PC-9 (cell line): ENCODE measurements at regions not wholly inside any gene's neighbourhood (a gene's known extent, or its start where the extent isn't known, plus 50 kb on each side); places are given as distances from the start of the nearest gene placed in this dataset.

ENCODE experiments used
- BruUV-seq: library from RNA; stranded (reverse); fragments of 400-500 nt; replicated peaks from 2 replicates; lab custom pipeline; 2021; lab: Mats Ljungman, UMichigan
- CTCF ChIA-PET: fragments of 300-600 bp; sonication (Branson Sonifier 250); formaldehyde crosslinking; loops from one replicate; lab custom pipeline; 2022; ENCODE audit warnings: antibody characterized with exemption; lab: Charles Lee
- POLR2A ChIA-PET: fragments of 300-600 bp; sonication (Branson Sonifier 250); formaldehyde crosslinking; loops from one replicate; lab custom pipeline; 2022; ENCODE audit warnings: antibody characterized with exemption; ENCODE audit not compliant: unreplicated experiment; lab: Charles Lee
- DNase-seq, 2 experiments: peaks; one replicate each; pipeline versions ENCODE4 v3.0.0 to v3.0.0-alpha.2; 2015 to 2022; ENCODE audit warnings: mixed read lengths in 1 of 2
- H2AFZ ChIP-seq: fragments of 200-600 bp; sonication (generic); 2 replicates; pipeline ENCODE4 v1.8.1; 2017; ENCODE audit warnings: antibody characterized with exemption
- H3F3A ChIP-seq: fragments of 200-600 bp; sonication (generic); 2 replicates; pipeline ENCODE4 v1.8.1; 2017; ENCODE audit warnings: antibody characterized with exemption, mild to moderate bottlenecking, low read depth; ENCODE audit not compliant: insufficient read depth
- H3K27ac ChIP-seq: fragments of 200-600 bp; sonication (generic); 2 replicates; pipeline ENCODE4 v1.6.1; 2016; ENCODE audit warnings: mixed run types
- H3K27me3 ChIP-seq: fragments of 200-600 bp; sonication (generic); 2 replicates; pipeline ENCODE4 v1.6.1; 2016; ENCODE audit warnings: low read depth, mixed run types; ENCODE audit not compliant: insufficient read depth
- H3K36me3 ChIP-seq: fragments of 200-600 bp; sonication (generic); 2 replicates; pipeline ENCODE4 v1.6.1; 2016; ENCODE audit warnings: low read depth, mixed run types
- H3K4me1 ChIP-seq: fragments of 200-600 bp; sonication (generic); replicated peaks from 2 replicates; pipeline ENCODE4 v1.6.1; 2016; ENCODE audit warnings: mixed run types; ENCODE audit not compliant: insufficient read depth
- H3K4me2 ChIP-seq: fragments of 200-600 bp; sonication (generic); 2 replicates; pipeline ENCODE4 v1.6.1; 2017; ENCODE audit warnings: mixed run types
- H3K4me3 ChIP-seq: fragments of 200-600 bp; sonication (generic); 2 replicates; pipeline ENCODE4 v1.6.1; 2016; ENCODE audit warnings: mixed run types
- H3K79me2 ChIP-seq: fragments of 200-600 bp; sonication (generic); 2 replicates; pipeline ENCODE4 v1.6.1; 2017; ENCODE audit warnings: low read depth, mixed run types
- H3K9me2 ChIP-seq: fragments of 200-600 bp; sonication (generic); 2 replicates; pipeline ENCODE4 v1.8.1; 2017; ENCODE audit warnings: mild to moderate bottlenecking; ENCODE audit not compliant: insufficient read depth
- H3K9me3 ChIP-seq: fragments of 200-600 bp; sonication (generic); 2 replicates; pipeline ENCODE4 v1.8.1; 2016; ENCODE audit warnings: low read depth; ENCODE audit not compliant: insufficient read depth
- H4K20me1 ChIP-seq: fragments of 200-600 bp; sonication (generic); 2 replicates; pipeline ENCODE4 v1.8.1; 2017; ENCODE audit not compliant: insufficient read depth
- EZH2 ChIP-seq: fragments of 200-600 bp; sonication (generic); IDR thresholded peaks from 2 replicates; pipeline ENCODE4 v1.8.0; 2017; ENCODE audit warnings: antibody characterized with exemption, low read depth
- intact Hi-C: fragments of 100-400 bp; cut with micrococcal nuclease; formaldehyde crosslinking; loops from one replicate; pipeline ENCODE4 v1.10.0; 2022; ENCODE audit not compliant: unreplicated experiment
- TF ChIP-seq, protein P1 (sequence below): fragments of 200-600 bp; sonication (generic); conservative IDR thresholded peaks from 2 replicates; pipeline ENCODE4 v1.6.1; 2017; ENCODE audit warnings: mixed run types, antibody characterized with exemption, mild to moderate bottlenecking, moderate library complexity

DNA sequence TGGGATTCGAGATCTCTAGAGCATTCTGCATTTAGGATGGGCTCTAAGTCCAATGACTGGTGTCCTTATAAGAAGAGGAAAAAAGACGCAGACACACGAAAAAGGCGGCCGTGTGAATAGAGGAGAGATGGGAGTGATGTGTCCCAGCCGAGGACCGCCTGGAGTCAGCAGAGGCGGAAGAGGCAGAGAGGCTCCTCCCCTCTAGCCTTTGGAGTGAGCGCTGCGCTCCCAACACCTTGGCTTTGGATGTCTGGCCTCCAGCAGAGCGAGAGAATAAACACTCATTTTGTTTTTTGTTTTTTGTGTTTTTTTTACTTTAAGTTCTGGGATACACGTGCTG, 83.0 kb upstream of the RTL6 start:
- BruUV-seq: no TSS peak
- no peaks in the 10 kb centered on the region for H3K36me3 ChIP-seq
- POLR2A ChIA-PET: no interaction called here
- no peaks in the 10 kb centered on the region for H3K9me3 ChIP-seq
- TF ChIP-seq, protein P1, sequence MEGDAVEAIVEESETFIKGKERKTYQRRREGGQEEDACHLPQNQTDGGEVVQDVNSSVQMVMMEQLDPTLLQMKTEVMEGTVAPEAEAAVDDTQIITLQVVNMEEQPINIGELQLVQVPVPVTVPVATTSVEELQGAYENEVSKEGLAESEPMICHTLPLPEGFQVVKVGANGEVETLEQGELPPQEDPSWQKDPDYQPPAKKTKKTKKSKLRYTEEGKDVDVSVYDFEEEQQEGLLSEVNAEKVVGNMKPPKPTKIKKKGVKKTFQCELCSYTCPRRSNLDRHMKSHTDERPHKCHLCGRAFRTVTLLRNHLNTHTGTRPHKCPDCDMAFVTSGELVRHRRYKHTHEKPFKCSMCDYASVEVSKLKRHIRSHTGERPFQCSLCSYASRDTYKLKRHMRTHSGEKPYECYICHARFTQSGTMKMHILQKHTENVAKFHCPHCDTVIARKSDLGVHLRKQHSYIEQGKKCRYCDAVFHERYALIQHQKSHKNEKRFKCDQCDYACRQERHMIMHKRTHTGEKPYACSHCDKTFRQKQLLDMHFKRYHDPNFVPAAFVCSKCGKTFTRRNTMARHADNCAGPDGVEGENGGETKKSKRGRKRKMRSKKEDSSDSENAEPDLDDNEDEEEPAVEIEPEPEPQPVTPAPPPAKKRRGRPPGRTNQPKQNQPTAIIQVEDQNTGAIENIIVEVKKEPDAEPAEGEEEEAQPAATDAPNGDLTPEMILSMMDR: no peak
- TF ChIP-seq EZH2: no peak
- no peaks in the 10 kb centered on the region for H4K20me1 ChIP-seq
- no peaks in the 10 kb centered on the region for H3K9me2 ChIP-seq
- no peak overlapping the region for H2AFZ ChIP-seq
- intact Hi-C loops: no loop called here
- H3K79me2 ChIP-seq: no peaks in the 10 kb centered on the region
- H3F3A ChIP-seq: no peaks in the 10 kb centered on the region
- no peak overlapping the region for H3K4me2 ChIP-seq
- CTCF ChIA-PET: no interaction called here
- no peaks in the 10 kb centered on the region; the same call in 1 of the 2 replicates for H3K27me3 ChIP-seq
- no peaks in the 10 kb centered on the region for H3K4me1 ChIP-seq
- no peak for DNase-seq
- H3K27ac ChIP-seq: no peak overlapping the region
- H3K4me3 ChIP-seq: no peak overlapping the region

DNA sequence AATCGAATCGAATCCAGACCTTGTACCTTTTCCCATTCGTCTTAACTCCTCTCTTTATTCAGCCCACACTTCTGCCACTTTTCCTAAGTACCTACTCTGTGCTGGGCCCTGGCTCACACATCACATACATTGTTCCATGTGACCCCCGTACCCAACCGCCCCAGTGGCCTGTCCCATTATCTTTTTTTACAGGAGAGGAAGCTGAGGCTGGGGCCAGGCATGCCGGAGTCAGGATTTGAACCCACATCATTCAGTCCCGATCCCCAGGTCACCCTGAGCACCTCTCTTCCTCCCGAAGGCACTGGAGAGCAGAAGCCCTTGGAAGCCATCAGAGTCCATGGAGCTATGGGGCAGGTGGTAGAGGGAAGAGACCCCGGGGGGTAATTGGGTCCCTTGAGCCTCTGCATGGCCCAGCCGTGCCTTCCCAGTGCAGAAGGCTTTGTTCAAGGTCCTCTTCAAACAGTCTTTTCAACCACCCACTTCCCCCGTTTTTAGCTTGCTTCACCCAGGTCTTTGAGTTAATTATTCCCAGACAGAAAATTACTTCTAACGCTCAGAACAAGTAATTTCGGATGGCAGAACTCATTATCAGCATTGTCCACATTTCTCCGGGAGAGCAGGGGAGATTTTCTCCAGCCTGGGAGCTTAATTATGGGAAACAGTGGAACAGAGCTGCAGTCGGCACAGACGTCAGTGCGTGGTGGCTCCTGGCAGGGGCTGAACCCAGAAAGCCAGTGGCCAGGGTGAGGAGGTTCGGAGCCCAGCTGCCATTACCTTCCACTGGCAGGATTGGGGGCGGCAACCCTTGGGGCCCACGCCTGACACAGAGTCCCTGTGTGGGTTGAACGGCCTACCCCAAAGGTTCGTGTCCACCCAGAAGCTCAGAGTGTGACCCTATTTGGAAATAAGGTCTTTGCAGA, 82.4 kb upstream of the RTL6 start:
- DNase-seq: no peak
- Histone ChIP-seq H3K9me2 (no peaks in the 10 kb centered on the region), H3K27me3 (no peaks in the 10 kb centered on the region; the same call in 1 of the 2 replicates), H3K4me1 (no peaks in the 10 kb centered on the region), H2AFZ (no peak overlapping the region), H3K4me2 (no peak overlapping the region), H3K79me2 (no peaks in the 10 kb centered on the region), H3F3A (peaks cover under 1% of the 10 kb centered on the region; the same call in 1 of the 2 replicates), H3K36me3 (no peaks in the 10 kb centered on the region), H3K4me3 (no peak overlapping the region), H3K27ac (no peak overlapping the region), H4K20me1 (no peaks in the 10 kb centered on the region), H3K9me3 (no peaks in the 10 kb centered on the region)
- ChIA-PET CTCF (no interaction called here), POLR2A (no interaction called here)
- intact Hi-C loops: no loop called here
- no peak for TF ChIP-seq EZH2
- TF ChIP-seq, protein P1: no peak
- no TSS peak for BruUV-seq

DNA sequence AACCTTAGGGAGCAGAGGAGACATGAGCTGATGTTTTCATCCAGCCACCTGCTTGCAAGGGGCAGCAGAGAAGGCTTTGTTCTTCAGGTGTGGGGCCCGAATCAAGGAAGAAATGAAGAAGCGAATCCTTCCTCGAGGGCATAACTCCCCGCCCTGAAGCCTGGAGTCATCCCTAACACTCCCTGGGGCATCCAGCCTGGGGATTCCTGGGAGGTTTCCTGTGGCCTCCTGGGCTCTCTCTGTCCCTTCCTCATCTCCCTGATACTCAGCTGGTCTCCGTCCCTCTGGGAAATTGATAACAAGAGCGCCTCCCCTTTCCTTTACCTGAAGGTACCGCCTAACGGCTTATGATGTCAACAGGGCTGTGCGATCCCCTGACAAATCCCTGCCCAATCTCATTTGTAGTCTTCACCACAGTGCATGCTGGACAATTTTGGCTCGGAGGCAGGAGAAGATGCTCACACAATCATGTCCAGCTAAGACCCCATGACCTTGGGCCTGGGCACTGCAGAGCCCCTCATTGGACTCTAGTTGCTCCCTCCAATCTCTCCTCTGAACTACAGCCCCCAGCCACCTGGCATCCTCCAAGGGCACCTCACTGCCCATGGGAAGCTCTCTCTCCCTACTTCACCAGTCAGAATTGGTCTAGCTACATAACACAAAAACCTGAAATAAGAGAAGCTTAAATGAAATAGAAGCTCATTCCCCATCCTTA, 80.6 kb upstream of the RTL6 start:
- no peak overlapping the region for H3K27ac ChIP-seq
- H3K36me3 ChIP-seq: no peaks in the 10 kb centered on the region
- H3F3A ChIP-seq: peaks cover 14% of the 10 kb centered on the region
- TF ChIP-seq EZH2: no peak
- TF ChIP-seq, protein P1: no peak
- H3K9me2 ChIP-seq: no peaks in the 10 kb centered on the region
- intact Hi-C loops: no loop called here
- H3K27me3 ChIP-seq: no peaks in the 10 kb centered on the region; the same call in 1 of the 2 replicates
- BruUV-seq: no TSS peak
- H2AFZ ChIP-seq: no peak overlapping the region
- no peak overlapping the region for H3K4me3 ChIP-seq
- ChIA-PET POLR2A (no interaction called here), CTCF (no interaction called here)
- DNase-seq: no peak
- H3K4me1 ChIP-seq: peaks cover 2% of the 10 kb centered on the region
- no peaks in the 10 kb centered on the region for H4K20me1 ChIP-seq
- H3K79me2 ChIP-seq: no peaks in the 10 kb centered on the region
- no peak overlapping the region for H3K4me2 ChIP-seq
- no peaks in the 10 kb centered on the region for H3K9me3 ChIP-seq
